Endothelial cell of umbilical vein (primary cell): ENCODE measurements at regions not wholly inside any gene's neighbourhood (a gene's known extent, or its start where the extent isn't known, plus 50 kb on each side); places are given as distances from the start of the nearest gene placed in this dataset.

Experiments used
- BruUV-seq: library from RNA; stranded (reverse); fragments of 400-500 nt; replicated peaks from 2 replicates; lab custom pipeline; 2021; lab: Mats Ljungman, UMichigan
- CTCF ChIA-PET: fragments of 300-600, 350-600 bp; sonication (Branson Sonifier 250); formaldehyde crosslinking; loops from one replicate; lab custom pipeline; 2021; ENCODE audit warnings: antibody characterized with exemption, inconsistent platforms; lab: Charles Lee
- POLR2A ChIA-PET: fragments of 300-600, 350-600 bp; sonication (Branson Sonifier 250); formaldehyde crosslinking; loops from one replicate; lab custom pipeline; 2021; ENCODE audit warnings: antibody characterized with exemption, inconsistent platforms; lab: Charles Lee
- DNase-seq: peaks from one replicate; pipeline ENCODE4 v3.0.0-alpha.2; 2011; ENCODE audit warnings: low read depth, low spot score
- FAIRE-seq: peaks from 2 replicates; lab custom pipeline; 2011; peaks lifted over from hg19 to GRCh38; lab: Jason Lieb, UNC
- H2AFZ ChIP-seq: 2 replicates; pipeline ENCODE4 v1.6.0; 2012; ENCODE audit warnings: low read depth, low read length, control low read depth, inconsistent platforms
- H3K27ac ChIP-seq: 2 replicates; pipeline ENCODE4 v1.5.1; 2011; ENCODE audit warnings: low read depth, mild to moderate bottlenecking, control low read depth, low read length, moderate library complexity; ENCODE audit not compliant: insufficient read depth
- H3K27me3 ChIP-seq, 2 experiments: 2 replicates each; pipeline versions ENCODE4 v1.6.0 to v1.6.1; 2011; ENCODE audit warnings: low read length in 2 of 2, mixed read lengths in 1 of 2; ENCODE audit not compliant: control insufficient read depth in 2 of 2, insufficient read depth in 2 of 2
- H3K36me3 ChIP-seq, 2 experiments: 2 replicates in 1 of 2; 3 replicates in 1 of 2; pipeline ENCODE4 v1.5.1; 2011; ENCODE audit warnings: low read length in 2 of 2, mild to moderate bottlenecking in 1 of 2, moderate library complexity in 1 of 2; ENCODE audit not compliant: control insufficient read depth in 2 of 2, insufficient read depth in 2 of 2; ENCODE audit errors: extremely low read depth in 1 of 2
- H3K4me1 ChIP-seq: 3 replicates; pipeline ENCODE4 v1.5.1; 2011; ENCODE audit warnings: mild to moderate bottlenecking, low read length; ENCODE audit not compliant: control insufficient read depth, insufficient read depth; ENCODE audit errors: extremely low read depth
- H3K4me2 ChIP-seq: 2 replicates; pipeline ENCODE4 v1.6.1; 2011; ENCODE audit warnings: low read length, control low read depth, mixed read lengths; ENCODE audit not compliant: insufficient read depth
- H3K4me3 ChIP-seq, 3 experiments: fragments of 200-600 bp in 1 of 3; sonication (generic), shearing (Covaris generic) in 1 of 3; replicated peaks in 1 of 3; 2 replicates each; pipeline ENCODE4 v1.5.1; 2011 to 2016; ENCODE audit warnings: control low read depth in 3 of 3, low read length in 3 of 3, mild to moderate bottlenecking in 2 of 3, inconsistent platforms in 1 of 3, low read depth in 1 of 3, moderate library complexity in 1 of 3; ENCODE audit not compliant: insufficient read depth in 1 of 3
- H3K79me2 ChIP-seq: 2 replicates; pipeline ENCODE4 v1.6.0; 2012; ENCODE audit warnings: low read length, inconsistent platforms; ENCODE audit not compliant: control insufficient read depth, insufficient read depth
- H3K9ac ChIP-seq: replicated peaks from 2 replicates; pipeline ENCODE3; 2011; ENCODE audit warnings: low read length, control low read depth; ENCODE audit not compliant: insufficient read depth; ENCODE audit errors: extremely low read depth
- H3K9me1 ChIP-seq: replicated peaks from 3 replicates; pipeline ENCODE4 v1.6.0; 2011; ENCODE audit warnings: mild to moderate bottlenecking, low read length; ENCODE audit not compliant: control insufficient read depth, insufficient read depth; ENCODE audit errors: extremely low read depth
- H3K9me3 ChIP-seq: replicated peaks from 2 replicates; pipeline ENCODE4 v1.5.1; 2012; ENCODE audit warnings: low read length, inconsistent platforms; ENCODE audit not compliant: control insufficient read depth, insufficient read depth
- H4K20me1 ChIP-seq: replicated peaks from 2 replicates; pipeline ENCODE3; 2011; ENCODE audit warnings: mild to moderate bottlenecking, low read length; ENCODE audit not compliant: control insufficient read depth, insufficient read depth; ENCODE audit errors: extremely low read depth
- EZH2 ChIP-seq: IDR thresholded peaks from 2 replicates; pipeline ENCODE4 v1.6.1; 2012; ENCODE audit warnings: borderline replicate concordance, low read depth, mild to moderate bottlenecking, moderate library complexity, low read length, inconsistent platforms; ENCODE audit not compliant: severe bottlenecking
- FOS ChIP-seq: IDR thresholded peaks from 2 replicates; pipeline ENCODE4 v1.6.1; 2011; ENCODE audit warnings: mild to moderate bottlenecking, low read length, moderate library complexity, borderline replicate concordance; ENCODE audit not compliant: insufficient read depth
- GATA2 ChIP-seq: IDR thresholded peaks from 2 replicates; pipeline ENCODE4 v1.7.0; 2011; ENCODE audit warnings: low read depth, mild to moderate bottlenecking, moderate library complexity, mixed read lengths, low read length; ENCODE audit not compliant: insufficient read length, insufficient read depth
- JUN ChIP-seq: IDR thresholded peaks from 2 replicates; pipeline ENCODE4 v1.6.1; 2011; ENCODE audit warnings: borderline replicate concordance, low read depth; ENCODE audit not compliant: insufficient read length, insufficient read depth
- MAX ChIP-seq: IDR thresholded peaks from 2 replicates; pipeline ENCODE4 v1.6.1; 2011; ENCODE audit not compliant: insufficient read depth, insufficient read length
- MYC ChIP-seq: IDR thresholded peaks from one replicate; pipeline ENCODE4 v1.6.1; 2011; ENCODE audit warnings: mild to moderate bottlenecking, low read depth, low read length
- POLR2A ChIP-seq: IDR thresholded peaks from 2 replicates; pipeline ENCODE4 v1.6.1; 2012; ENCODE audit warnings: low read depth, mild to moderate bottlenecking, control low read depth, low read length
- POLR2AphosphoS5 ChIP-seq: IDR thresholded peaks from 2 replicates; pipeline ENCODE4 v1.6.1; 2012; ENCODE audit warnings: low read depth, mild to moderate bottlenecking, control low read depth, low read length, moderate library complexity; ENCODE audit not compliant: insufficient read depth
- dilution Hi-C: fragments of 300-500 bp; cut with MboI; formaldehyde crosslinking; loops from one replicate; pipeline ENCODE4 v1.15.0; 2019; ENCODE audit warnings: low sequenced_read_pairs; ENCODE audit not compliant: extremely low pct_ligation_motif_present
- intact Hi-C: fragments of 100-400 bp; cut with micrococcal nuclease; formaldehyde crosslinking; loops from one replicate; pipeline ENCODE4 v1.10.0; 2022
- TF ChIP-seq, protein P1 (sequence below), 2 donors: IDR thresholded peaks; 1 replicate in 1 of 2; 2 replicates in 1 of 2; pipeline ENCODE4 v1.5.1; 2011; ENCODE audit warnings: low read length in 2 of 2, mild to moderate bottlenecking in 2 of 2, moderate library complexity in 2 of 2, control low read depth in 1 of 2, inconsistent platforms in 1 of 2, low read depth in 1 of 2; ENCODE audit not compliant: insufficient read depth in 1 of 2; ENCODE audit errors: extremely low read depth in 1 of 2

DNA sequence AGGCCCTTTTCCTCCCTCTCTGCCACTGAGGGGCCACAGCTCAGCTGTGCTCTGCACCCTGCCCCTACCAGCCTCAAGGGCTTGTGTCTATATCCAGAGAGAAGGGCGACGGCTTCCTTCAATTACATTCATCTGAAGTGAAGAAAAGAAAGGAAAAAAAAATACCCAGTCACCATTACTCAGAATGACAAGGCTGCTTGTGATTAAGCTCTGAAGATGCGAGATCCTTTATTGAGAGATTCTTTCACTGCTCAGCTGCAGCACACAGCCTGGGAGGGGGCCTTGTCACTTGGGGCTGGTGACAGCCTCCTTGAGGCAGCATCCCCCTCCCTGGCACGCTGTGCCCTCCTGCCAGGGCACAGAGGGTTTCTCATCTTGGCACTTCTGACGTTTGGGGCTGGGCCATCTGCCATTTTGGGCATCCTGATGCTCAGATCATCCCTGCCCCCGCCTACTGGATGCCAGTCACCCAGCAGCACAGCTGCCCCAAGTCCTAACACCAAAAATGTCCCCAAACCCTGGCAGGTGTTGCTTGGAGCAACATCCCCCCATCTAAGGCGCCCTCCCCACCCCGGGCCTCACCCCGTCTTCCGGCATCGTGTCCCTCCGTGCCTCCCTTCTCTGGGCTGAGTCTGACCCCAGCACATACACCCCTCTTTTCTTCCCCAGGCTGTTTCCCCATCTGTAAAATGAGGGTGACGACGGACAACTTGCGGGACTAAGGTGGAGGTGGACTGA, 1394.7 kb downstream of the BRD1 start:
- H2AFZ ChIP-seq, result no peak overlapping the region
- no peaks in the 10 kb centered on the region for H3K36me3 ChIP-seq
- H3K9ac ChIP-seq, result no peak overlapping the region
- DNase-seq (no peak), FAIRE-seq (no peak)
- H3K4me2 ChIP-seq, result no peak overlapping the region
- H3K27me3 ChIP-seq, result no peaks in the 10 kb centered on the region
- CTCF ChIA-PET, result no interaction called here
- intact Hi-C loops, result no loop called here
- H3K27ac ChIP-seq, result no peak overlapping the region
- H3K9me3 ChIP-seq, result peaks cover 14% of the 10 kb centered on the region
- TF ChIP-seq JUN (no peak), MYC (no peak), POLR2A (no peak), EZH2 (no peak), FOS (no peak), POLR2AphosphoS5 (no peak), GATA2 (no peak), MAX (no peak)
- TF ChIP-seq, protein P1, sequence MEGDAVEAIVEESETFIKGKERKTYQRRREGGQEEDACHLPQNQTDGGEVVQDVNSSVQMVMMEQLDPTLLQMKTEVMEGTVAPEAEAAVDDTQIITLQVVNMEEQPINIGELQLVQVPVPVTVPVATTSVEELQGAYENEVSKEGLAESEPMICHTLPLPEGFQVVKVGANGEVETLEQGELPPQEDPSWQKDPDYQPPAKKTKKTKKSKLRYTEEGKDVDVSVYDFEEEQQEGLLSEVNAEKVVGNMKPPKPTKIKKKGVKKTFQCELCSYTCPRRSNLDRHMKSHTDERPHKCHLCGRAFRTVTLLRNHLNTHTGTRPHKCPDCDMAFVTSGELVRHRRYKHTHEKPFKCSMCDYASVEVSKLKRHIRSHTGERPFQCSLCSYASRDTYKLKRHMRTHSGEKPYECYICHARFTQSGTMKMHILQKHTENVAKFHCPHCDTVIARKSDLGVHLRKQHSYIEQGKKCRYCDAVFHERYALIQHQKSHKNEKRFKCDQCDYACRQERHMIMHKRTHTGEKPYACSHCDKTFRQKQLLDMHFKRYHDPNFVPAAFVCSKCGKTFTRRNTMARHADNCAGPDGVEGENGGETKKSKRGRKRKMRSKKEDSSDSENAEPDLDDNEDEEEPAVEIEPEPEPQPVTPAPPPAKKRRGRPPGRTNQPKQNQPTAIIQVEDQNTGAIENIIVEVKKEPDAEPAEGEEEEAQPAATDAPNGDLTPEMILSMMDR (IDR thresholded peaks at IDR 0.05; ENCODE audit: extremely low read depth in 1 of 2, insufficient read depth in 1 of 2, low read depth in 1 of 2, low read length in 2 of 2), result no peak
- POLR2A ChIA-PET, result no interaction called here
- no peaks in the 10 kb centered on the region for H3K9me1 ChIP-seq
- H3K79me2 ChIP-seq, result no peaks in the 10 kb centered on the region
- H3K4me3 ChIP-seq, result no peak overlapping the region
- no TSS peak for BruUV-seq
- no peaks in the 10 kb centered on the region for H4K20me1 ChIP-seq
- dilution Hi-C loops, result no loop called here
- no peaks in the 10 kb centered on the region for H3K4me1 ChIP-seq
